Liver (tissue), 8 donors: ENCODE measurements at regions not wholly inside any gene's neighbourhood (a gene's known extent, or its start where the extent isn't known, plus 50 kb on each side); places are given as distances from the start of the nearest gene placed in this dataset.

Experiments used
- DNase-seq: peaks from one replicate; pipeline ENCODE4 v3.0.0-alpha.2; 2017; ENCODE audit warnings: low spot score
- H3K27ac ChIP-seq, 2 donors: one replicate each; pipeline ENCODE4 v1.7.0; 2013; ENCODE audit warnings: inconsistent platforms in 2 of 2, low read length in 2 of 2, control low read depth in 1 of 2, low read depth in 1 of 2, mild to moderate bottlenecking in 1 of 2
- H3K27me3 ChIP-seq, 4 donors: one replicate each; pipeline versions ENCODE4 v1.6.1 to v1.7.0; 2013; ENCODE audit warnings: low read length in 3 of 4, inconsistent platforms in 1 of 4, mild to moderate bottlenecking in 1 of 4, moderate library complexity in 1 of 4; ENCODE audit not compliant: control insufficient read depth in 4 of 4, insufficient read depth in 4 of 4
- H3K36me3 ChIP-seq, 4 donors: one replicate each; pipeline versions ENCODE4 v1.6.1 to v1.7.0; 2013; ENCODE audit warnings: low read length in 3 of 4, mild to moderate bottlenecking in 3 of 4, low read depth in 1 of 4, moderate library complexity in 1 of 4; ENCODE audit not compliant: control insufficient read depth in 4 of 4, insufficient read depth in 3 of 4
- H3K4me1 ChIP-seq, 4 donors: one replicate each; pipeline versions ENCODE4 v1.6.1 to v1.7.0; 2013; ENCODE audit warnings: low read length in 3 of 4, mild to moderate bottlenecking in 3 of 4, moderate library complexity in 1 of 4; ENCODE audit not compliant: control insufficient read depth in 4 of 4, insufficient read depth in 4 of 4
- H3K4me3 ChIP-seq, 3 donors: one replicate each; pipeline versions ENCODE4 v1.6.1 to v1.7.0; 2013; ENCODE audit warnings: low read length in 3 of 3, control low read depth in 1 of 3, low read depth in 1 of 3, mild to moderate bottlenecking in 1 of 3
- H3K9ac ChIP-seq, 2 donors: one replicate each; pipeline ENCODE4 v1.7.0; 2013; ENCODE audit warnings: low read length in 2 of 2, mild to moderate bottlenecking in 2 of 2, moderate library complexity in 2 of 2, control low read depth in 1 of 2, low read depth in 1 of 2
- H3K9me3 ChIP-seq, 4 donors: one replicate each; pipeline versions ENCODE4 v1.6.1 to v1.7.0; 2013; ENCODE audit warnings: low read length in 3 of 4; ENCODE audit not compliant: control insufficient read depth in 4 of 4
- CTCF ChIP-seq: fragments of 150-350 bp; IDR thresholded peaks from 2 replicates; pipeline ENCODE4 v1.5.1; 2017; ENCODE audit warnings: improper control_type of control experiment, low read depth, low read length; ENCODE audit not compliant: missing input control
- FOXA1 ChIP-seq: IDR thresholded peaks from 2 replicates; pipeline ENCODE4 v1.6.1; 2016; ENCODE audit warnings: antibody characterized with exemption
- FOXA2 ChIP-seq: IDR thresholded peaks from 2 replicates; pipeline ENCODE4 v1.6.1; 2016; ENCODE audit warnings: antibody characterized with exemption
- GABPA ChIP-seq, 2 donors: IDR thresholded peaks in 1 of 2; conservative IDR thresholded peaks in 1 of 2; 2 replicates each; pipeline ENCODE4 v1.6.1; 2016; ENCODE audit warnings: antibody characterized with exemption in 2 of 2, mild to moderate bottlenecking in 1 of 2, moderate library complexity in 1 of 2
- JUND ChIP-seq, 2 donors: IDR thresholded peaks; 2 replicates each; pipeline ENCODE4 v1.6.1; 2016; ENCODE audit warnings: antibody characterized with exemption in 2 of 2
- MAX ChIP-seq: IDR thresholded peaks from 2 replicates; pipeline ENCODE4 v1.6.1; 2016; ENCODE audit warnings: antibody characterized with exemption
- NR2F2 ChIP-seq: IDR thresholded peaks from 2 replicates; pipeline ENCODE4 v1.6.1; 2016; ENCODE audit warnings: antibody characterized with exemption
- REST ChIP-seq: IDR thresholded peaks from 2 replicates; pipeline ENCODE4 v1.6.1; 2016; ENCODE audit warnings: antibody characterized with exemption, mild to moderate bottlenecking
- RXRA ChIP-seq, 2 donors: IDR thresholded peaks; 2 replicates each; pipeline ENCODE4 v1.6.1; 2017 to 2018; ENCODE audit warnings: antibody characterized with exemption in 2 of 2, mild to moderate bottlenecking in 1 of 2
- SP1 ChIP-seq: IDR thresholded peaks from 2 replicates; pipeline ENCODE4 v1.6.1; 2018; ENCODE audit warnings: antibody characterized with exemption, mild to moderate bottlenecking
- TAF1 ChIP-seq: conservative IDR thresholded peaks from 2 replicates; pipeline ENCODE4 v1.6.1; 2016; ENCODE audit warnings: antibody characterized with exemption, mild to moderate bottlenecking
- YY1 ChIP-seq: IDR thresholded peaks from 2 replicates; pipeline ENCODE4 v1.6.1; 2016; ENCODE audit warnings: antibody characterized with exemption, mild to moderate bottlenecking
- ZBTB33 ChIP-seq: IDR thresholded peaks from 2 replicates; pipeline ENCODE4 v1.6.1; 2016; ENCODE audit warnings: antibody characterized with exemption
- WGBS: extraction: QIAGEN DNeasy Blood & Tissue Kit; methylation state at CpG from one replicate; pipeline ENCODE4 v1.1.7; 2013; 5-methylcytosine and 5-hydroxymethylcytosine counted together
- donor health status: healthy.
- donor health status: healthy.
- donor health status: healthy.
- donor health status: healthy.
- donor health status: healthy.

GRCh38 chr6:157768863-157769551, 54.0 kb upstream of the SNX9 start:
- peaks cover 0 to 2% (median 0%) of the 10 kb centered on the region in 4 donors for H3K4me1 ChIP-seq
- no peak for TF ChIP-seq FOXA1
- H3K27me3 ChIP-seq, result no peaks in the 10 kb centered on the region
- H3K27ac ChIP-seq, result no peak overlapping the region
- WGBS, result 82% methylated on average over 13 of the region's 13 CpGs
- H3K9ac ChIP-seq, result no peak overlapping the region
- no peak overlapping the region for H3K4me3 ChIP-seq
- H3K9me3 ChIP-seq, result no peaks in the 10 kb centered on the region
- DNase-seq, result no peak
- H3K36me3 ChIP-seq, result no peaks in the 10 kb centered on the region

DNA sequence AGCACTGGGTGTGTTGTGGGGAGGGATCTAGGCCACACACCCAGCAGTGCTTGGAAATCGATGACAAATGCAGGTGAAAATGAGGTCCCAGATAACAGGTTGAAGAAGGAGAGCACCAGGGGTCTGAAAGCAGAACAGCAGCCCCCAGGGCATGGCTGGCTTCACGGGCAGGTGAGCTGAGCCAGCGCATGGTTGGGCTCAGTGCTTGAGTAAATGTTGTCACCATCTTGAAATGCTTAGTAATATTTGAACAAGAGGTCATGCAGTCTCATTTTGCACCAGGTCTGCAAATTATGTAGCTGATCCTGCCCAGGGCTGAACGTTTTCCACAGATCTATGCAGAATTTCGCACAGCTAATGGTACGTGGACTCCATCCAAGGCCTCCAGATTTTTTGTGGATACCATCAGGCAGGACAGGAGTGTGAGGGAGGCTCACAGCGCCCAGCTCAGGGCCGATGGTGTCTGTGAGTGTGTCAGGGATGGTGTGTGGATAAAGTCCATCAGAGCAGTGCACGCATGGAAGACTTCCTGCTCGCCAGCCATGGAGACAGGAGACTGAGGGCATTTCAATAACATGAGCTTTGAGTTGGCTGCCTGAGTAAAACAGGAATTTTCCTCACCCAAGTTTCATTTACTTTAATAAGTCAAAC, 53.1 kb upstream of the SNX9 start:
- H3K9ac ChIP-seq, result no peak overlapping the region
- TF ChIP-seq RXRA (IDR thresholded peaks at IDR 0.05), result no peak
- TF ChIP-seq CTCF, result no peak
- no peak for TF ChIP-seq JUND (IDR thresholded peaks at IDR 0.05)
- TF ChIP-seq ZBTB33, result no peak
- TF ChIP-seq YY1, result no peak
- H3K9me3 ChIP-seq, result no peaks in the 10 kb centered on the region
- DNase-seq, result no peak
- no peaks in the 10 kb centered on the region for H3K27me3 ChIP-seq
- WGBS, result 87% methylated on average over 10 of the region's 10 CpGs
- H3K36me3 ChIP-seq, result no peaks in the 10 kb centered on the region
- H3K4me3 ChIP-seq, result no peak overlapping the region
- H3K4me1 ChIP-seq, result peaks cover 0 to 2% (median 0%) of the 10 kb centered on the region in 4 donors
- no peak overlapping the region for H3K27ac ChIP-seq

DNA sequence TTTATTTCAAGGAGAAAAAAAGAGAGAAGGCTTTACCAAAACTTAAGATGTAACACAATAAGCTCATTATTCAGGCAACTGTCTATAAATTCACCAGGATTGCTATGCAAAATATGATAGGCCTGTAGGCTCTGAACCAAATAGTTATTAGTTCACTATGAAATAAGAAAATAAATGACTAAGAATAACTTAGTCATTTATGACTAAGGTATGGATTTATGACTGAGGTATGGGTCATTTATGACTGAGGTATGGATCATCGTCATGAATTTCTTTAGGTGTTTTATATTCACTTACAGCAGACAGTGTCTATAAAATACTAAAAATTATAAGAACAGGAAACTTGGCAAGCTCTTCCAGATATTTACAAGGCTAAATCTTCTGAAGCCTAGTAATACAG, 52.1 kb upstream of the SNX9 start:
- Histone ChIP-seq H3K9me3 (no peaks in the 10 kb centered on the region), H3K27ac (no peak overlapping the region), H3K9ac (no peak overlapping the region), H3K36me3 (no peaks in the 10 kb centered on the region), H3K4me1 (no peaks in the 10 kb centered on the region), H3K27me3 (no peaks in the 10 kb centered on the region), H3K4me3 (no peak overlapping the region)
- WGBS, result 90% methylated on average over 1 of the region's 1 CpG
- DNase-seq, result no peak
- TF ChIP-seq REST, result no peak
- TF ChIP-seq FOXA1, result no peak
- TF ChIP-seq CTCF, result no peak
- no peak for TF ChIP-seq MAX
- TF ChIP-seq TAF1, result no peak
- TF ChIP-seq FOXA2, result no peak
- TF ChIP-seq RXRA (IDR thresholded peaks at IDR 0.05), result no peak
- no peak for TF ChIP-seq YY1
- no peak for TF ChIP-seq NR2F2
- TF ChIP-seq GABPA (IDR thresholded peaks at IDR 0.05 in 1 of 2, conservative IDR thresholded peaks at IDR 0.05 in 1 of 2), result no peak
- TF ChIP-seq JUND (IDR thresholded peaks at IDR 0.05), result no peak
- TF ChIP-seq ZBTB33, result no peak
- TF ChIP-seq SP1, result no peak
